HG03280 (cell line): ENCODE measurements at regions not wholly inside any gene's neighbourhood (a gene's known extent, or its start where the extent isn't known, plus 50 kb on each side); places are given as distances from the start of the nearest gene placed in this dataset.

Experiments used
- ATAC-seq: cut with Tn5 transposase; IDR thresholded peaks from one replicate; pipeline ENCODE4 v1.9.1; 2021; ENCODE audit warnings: mild to moderate bottlenecking, moderate library complexity; ENCODE audit not compliant: unreplicated experiment

- ATAC-seq: no peak
Observed at GRCh38 chr16:88315543-88316105, 67.1 kb upstream of the ZNF469 start.

GRCh38 chr16:88316151-88316550, 66.6 kb upstream of the ZNF469 start:
- no peak for ATAC-seq

DNA sequence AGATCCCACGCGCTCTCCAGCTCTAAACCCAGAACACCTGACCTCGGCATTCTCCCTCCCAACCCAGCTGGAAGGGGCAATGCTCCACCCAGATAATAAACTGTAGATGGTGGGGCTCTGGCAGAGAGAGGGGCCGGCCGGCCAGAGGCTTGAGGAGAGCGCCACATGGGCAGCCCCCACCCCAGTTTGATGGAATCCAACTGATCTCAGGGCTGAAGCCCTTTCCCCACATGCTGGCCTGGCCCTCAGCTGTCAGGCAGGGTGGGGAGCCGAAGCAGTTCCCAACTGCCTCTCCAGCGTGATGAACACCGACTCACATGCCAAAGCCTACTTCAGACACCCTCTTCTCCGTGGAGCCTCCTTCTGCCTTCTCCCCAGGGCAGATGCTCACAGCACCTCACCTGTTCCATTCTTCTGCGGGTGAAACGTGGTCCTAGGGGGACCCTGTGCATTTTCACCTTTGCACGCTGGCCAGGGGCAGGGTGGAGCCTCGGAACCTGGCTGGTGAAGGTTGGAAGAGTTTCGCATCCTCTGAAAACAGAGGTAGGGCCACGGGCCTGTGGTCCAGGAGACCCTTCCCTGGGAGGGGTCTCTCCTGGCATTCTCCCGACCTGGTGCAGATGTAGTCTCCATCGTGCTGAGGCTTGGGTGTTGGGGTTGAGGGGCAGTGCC, 65.7 kb upstream of the ZNF469 start:
- ATAC-seq: no peak

GRCh38 chr16:88317613-88317965, 65.2 kb upstream of the ZNF469 start:
- ATAC-seq: no peak

- ATAC-seq: no peak
Observed at GRCh38 chr16:88318051-88318450, 64.7 kb upstream of the ZNF469 start.

- no peak for ATAC-seq
Observed at GRCh38 chr16:88318521-88318920, 64.2 kb upstream of the ZNF469 start.

- ATAC-seq: no peak
Observed at GRCh38 chr16:88319116-88319965, 63.4 kb upstream of the ZNF469 start.

GRCh38 chr16:88320947-88321634, 61.7 kb upstream of the ZNF469 start:
- ATAC-seq: no peak

DNA sequence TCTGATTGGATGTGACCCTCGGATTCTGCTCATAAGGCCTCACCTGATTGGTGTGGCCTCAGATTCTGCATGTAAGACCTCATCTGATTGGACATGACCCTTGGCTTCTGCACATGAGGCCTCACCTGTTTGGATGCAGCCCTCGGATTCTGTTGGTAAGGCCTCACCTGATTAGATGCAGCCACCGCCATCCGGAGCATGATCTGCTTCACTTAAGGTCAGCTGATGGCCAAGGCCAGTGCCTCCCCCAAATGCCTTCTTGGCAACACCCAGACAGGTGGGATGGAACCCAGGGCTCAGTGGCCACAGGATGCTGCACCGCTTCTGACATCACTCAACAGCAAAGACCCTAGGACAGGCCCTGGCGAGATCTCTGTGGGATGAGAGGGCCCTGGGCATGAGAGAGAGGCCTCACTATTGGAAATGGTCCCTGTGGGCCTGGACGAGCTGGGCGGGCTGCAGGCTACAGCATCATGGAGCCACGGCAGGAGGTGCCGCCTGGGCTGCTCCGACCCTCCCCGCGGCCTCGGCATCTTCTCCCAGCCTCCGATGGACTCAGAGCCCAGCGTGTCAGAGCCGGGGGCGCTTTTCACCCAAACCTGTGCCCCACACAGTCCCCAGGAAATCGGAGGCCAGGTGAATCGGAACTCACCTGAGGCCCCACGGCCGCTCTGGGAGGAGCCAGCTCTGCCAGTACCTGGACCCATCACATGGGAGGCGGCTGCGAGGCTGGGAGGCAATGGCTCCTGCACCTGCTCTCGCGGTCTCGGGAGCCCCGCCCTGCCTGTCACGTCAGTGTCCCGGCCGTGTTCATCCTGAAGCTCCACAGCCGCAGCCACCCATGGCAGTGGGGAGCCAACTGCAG, 60.9 kb upstream of the ZNF469 start:
- no peak for ATAC-seq

- ATAC-seq: no peak
Observed at GRCh38 chr16:88322500-88322970, 60.2 kb upstream of the ZNF469 start.

GRCh38 chr16:88323041-88323440, 59.7 kb upstream of the ZNF469 start:
- ATAC-seq: no peak

DNA sequence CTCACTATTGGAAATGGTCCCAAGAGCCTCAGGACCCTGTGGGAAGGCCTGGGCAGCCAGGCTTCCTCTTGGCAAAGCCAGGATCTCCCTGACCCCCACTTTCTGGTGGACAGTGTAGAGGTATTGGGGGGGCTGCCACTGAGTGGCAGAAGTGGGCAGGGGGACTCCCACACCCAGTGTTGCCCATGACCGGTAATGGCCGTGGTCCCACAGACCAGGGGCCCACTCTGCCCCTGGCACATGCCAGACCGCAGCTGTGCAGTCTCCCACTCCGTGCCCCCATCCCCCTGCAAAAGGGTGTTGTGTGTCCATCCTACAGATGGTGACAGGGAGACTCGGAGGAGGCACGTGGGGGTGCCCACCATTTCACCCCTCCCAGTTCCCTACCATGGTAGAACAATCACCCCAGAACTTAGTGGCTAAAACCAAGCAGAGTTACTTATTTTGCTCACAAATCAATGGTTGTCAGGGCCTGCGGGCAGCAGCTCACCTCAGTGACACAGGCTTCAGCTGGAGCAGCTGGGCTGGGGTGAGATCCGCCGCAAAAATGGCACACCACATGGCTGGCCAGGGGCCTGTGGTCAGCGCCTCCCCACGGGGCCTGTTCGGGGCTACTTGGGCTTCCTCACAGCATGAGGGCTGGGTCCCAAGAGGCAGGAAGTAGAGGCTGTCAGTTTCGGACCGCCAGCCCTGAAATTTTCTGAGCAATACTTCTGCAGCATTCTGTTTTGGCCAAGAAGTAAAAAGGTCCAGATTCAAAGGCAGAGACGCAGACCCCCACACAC, 59.0 kb upstream of the ZNF469 start:
- ATAC-seq: no peak

- ATAC-seq: no peak
Observed at GRCh38 chr16:88325087-88325750, 57.5 kb upstream of the ZNF469 start.

GRCh38 chr16:88325976-88326375, 56.8 kb upstream of the ZNF469 start:
- ATAC-seq: no peak

DNA sequence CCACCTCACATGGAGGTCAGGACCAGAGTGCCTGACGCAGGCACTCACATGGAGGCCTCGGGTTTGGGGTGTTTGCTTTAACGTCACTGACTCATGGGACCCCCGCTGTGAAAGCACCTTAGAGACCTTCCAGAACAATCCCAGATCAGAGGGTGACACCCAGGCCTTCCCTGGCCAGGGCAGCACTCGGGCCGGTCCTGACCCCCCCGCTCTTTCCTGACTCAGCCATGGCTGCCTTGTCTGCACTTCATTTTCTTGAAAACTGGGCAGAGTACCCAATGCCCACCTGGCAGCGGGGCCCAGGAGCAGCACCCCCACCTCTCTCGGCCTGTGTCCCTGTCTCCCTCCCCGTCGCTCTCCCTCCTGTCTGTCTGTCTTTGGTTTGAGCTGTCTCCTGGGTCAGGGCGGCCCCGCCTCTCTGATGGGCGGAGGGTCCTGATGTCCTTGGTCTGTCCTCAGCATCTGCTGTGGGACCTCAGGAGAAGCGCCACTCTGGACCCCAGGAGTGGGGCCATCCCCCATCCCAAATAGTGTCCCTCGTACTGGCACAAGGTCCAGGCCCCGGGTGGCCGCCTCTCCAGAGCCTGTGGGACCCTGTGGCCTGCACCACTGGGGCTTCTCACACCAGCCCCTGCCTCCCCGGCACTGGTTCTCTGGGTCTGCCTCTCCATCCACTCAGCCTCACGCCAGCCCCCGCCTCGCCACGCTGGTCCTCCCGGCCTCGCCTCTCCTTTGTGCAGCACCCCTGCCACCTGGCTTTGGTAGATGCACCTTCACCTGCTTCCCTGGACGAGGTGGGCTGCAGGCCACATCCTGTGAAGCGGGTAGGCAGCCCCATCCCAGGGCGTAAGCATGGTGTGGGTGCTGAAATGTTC, 55.9 kb upstream of the ZNF469 start:
- ATAC-seq: no peak

GRCh38 chr16:88327561-88328312, 55.0 kb upstream of the ZNF469 start:
- no peak for ATAC-seq

- no peak for ATAC-seq
Observed at GRCh38 chr16:88328313-88328980, 54.3 kb upstream of the ZNF469 start.
